ENCODE measurements at regions not wholly inside any gene's neighbourhood (a gene's known extent, or its start where the extent isn't known, plus 50 kb on each side); places are given as distances from the start of the nearest gene placed in this dataset.

GRCh38 chr5:93057311-93057710 lies 523.7 kb downstream of the NR2F1-AS1 start:
- no peak for DNase-seq (ENCODE audit: low read depth)
- no peak overlapping the region for H3K4me3 ChIP-seq (ENCODE audit: control insufficient read depth, low read depth, low read length)
- TF ChIP-seq CTCF (IDR thresholded peaks at IDR 0.05; ENCODE audit: control insufficient read depth, insufficient read depth, low read depth, low read length, missing control alignments): no peak

DNA sequence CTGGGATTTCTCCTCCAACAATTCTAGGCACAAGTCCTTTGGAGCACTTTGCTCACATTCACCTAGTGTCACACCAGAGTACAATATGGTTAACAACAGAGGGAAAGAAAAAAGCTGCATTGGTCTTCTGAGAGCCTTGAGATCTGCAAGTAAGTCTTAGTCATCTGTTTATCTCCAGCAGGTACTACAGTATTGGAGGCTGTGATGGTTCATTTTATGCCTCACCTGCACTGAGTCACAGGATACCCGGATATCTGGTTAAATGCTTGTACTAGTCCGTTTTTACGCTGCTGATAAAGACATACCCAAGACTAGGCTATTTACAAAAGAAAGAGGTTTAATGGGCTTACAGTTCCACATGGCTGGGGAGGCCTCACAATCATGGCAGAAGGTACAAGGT lies 525.0 kb downstream of the NR2F1-AS1 start:
- DNase-seq (ENCODE audit: low read depth): no peak
- no peak for TF ChIP-seq CTCF (IDR thresholded peaks at IDR 0.05; ENCODE audit: control insufficient read depth, insufficient read depth, low read depth, low read length, missing control alignments)
- H3K4me3 ChIP-seq (ENCODE audit: control insufficient read depth, low read depth, low read length): no peak overlapping the region

GRCh38 chr5:93055561-93055960 lies 525.5 kb downstream of the NR2F1-AS1 start:
- no peak for DNase-seq (ENCODE audit: low read depth)
- no peak for TF ChIP-seq CTCF (IDR thresholded peaks at IDR 0.05; ENCODE audit: control insufficient read depth, insufficient read depth, low read depth, low read length, missing control alignments)
- H3K4me3 ChIP-seq (ENCODE audit: control insufficient read depth, low read depth, low read length): no peak overlapping the region

- no peak for DNase-seq (ENCODE audit: low read depth)
- no peak for TF ChIP-seq CTCF (IDR thresholded peaks at IDR 0.05; ENCODE audit: control insufficient read depth, insufficient read depth, low read depth, low read length, missing control alignments)
- no peak overlapping the region for H3K4me3 ChIP-seq (ENCODE audit: control insufficient read depth, low read depth, low read length)
These were observed 526.4 kb downstream of the NR2F1-AS1 start for GRCh38 chr5:93054424-93055163.

DNA sequence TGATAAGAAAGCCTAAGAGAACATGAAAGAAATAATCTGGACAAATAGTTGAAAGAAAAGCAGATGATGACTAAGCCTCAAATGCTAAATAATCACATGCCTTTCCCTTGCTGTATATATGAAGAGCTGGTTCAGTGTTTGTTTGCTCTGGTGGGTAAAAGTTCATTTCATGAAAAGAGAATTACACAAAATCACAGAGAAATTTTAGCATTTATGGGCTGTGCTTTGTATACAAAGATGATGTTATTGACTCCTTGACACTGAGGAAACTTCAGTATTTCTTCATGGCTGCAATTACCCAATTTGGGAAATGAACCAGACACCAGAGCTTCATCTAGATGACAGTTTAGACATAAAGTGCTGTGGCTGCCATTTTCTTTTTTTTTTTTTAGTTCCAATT lies 527.2 kb downstream of the NR2F1-AS1 start:
- H3K4me3 ChIP-seq (ENCODE audit: control insufficient read depth, low read depth, low read length): no peak overlapping the region
- no peak for TF ChIP-seq CTCF (IDR thresholded peaks at IDR 0.05; ENCODE audit: control insufficient read depth, insufficient read depth, low read depth, low read length, missing control alignments)
- no peak for DNase-seq (ENCODE audit: low read depth)

- DNase-seq (ENCODE audit: low read depth): no peak
- no peak for TF ChIP-seq CTCF (IDR thresholded peaks at IDR 0.05; ENCODE audit: control insufficient read depth, insufficient read depth, low read depth, low read length, missing control alignments)
- H3K4me3 ChIP-seq (ENCODE audit: control insufficient read depth, low read depth, low read length): no peak overlapping the region
These were observed 532.2 kb downstream of the NR2F1-AS1 start for GRCh38 chr5:93048858-93049257.

Measured in AG09309 (cell line).